Activated T-cell treated with anti-CD3 and anti-CD28 coated beads, Interleukin-2, amount 50 U/mL, for 72 hours (primary cell): ENCODE measurements at regions not wholly inside any gene's neighbourhood (a gene's known extent, or its start where the extent isn't known, plus 50 kb on each side); places are given as distances from the start of the nearest gene placed in this dataset.

Experiments used
- ATAC-seq, 2 donors: fragments of 150-1000 bp; cut with Tn5 transposase; replicated peaks in 1 of 2; 2 replicates each; pipeline ENCODE4 v1.10.0; 2021; ENCODE audit warnings: moderate library complexity in 2 of 2, mild to moderate bottlenecking in 1 of 2
- DNase-seq, 2 donors: peaks; one replicate each; pipeline ENCODE4 v3.0.0; 2021 to 2022; ENCODE audit warnings: mixed read lengths in 1 of 2
- H3K27ac Mint-ChIP-seq: one replicate; pipeline ENCODE4 v1.8.0; 2022; ENCODE audit warnings: mild to moderate bottlenecking, moderate library complexity, mixed read lengths
- H3K27me3 Mint-ChIP-seq: one replicate; pipeline ENCODE4 v1.8.0; 2022; ENCODE audit warnings: low read depth, mixed read lengths
- H3K36me3 Mint-ChIP-seq, 2 donors: one replicate each; pipeline ENCODE4 v1.8.0; 2022; ENCODE audit warnings: mixed read lengths in 2 of 2, mild to moderate bottlenecking in 1 of 2; ENCODE audit not compliant: insufficient read depth in 2 of 2
- H3K4me1 Mint-ChIP-seq: one replicate; pipeline ENCODE4 v1.8.0; 2022; ENCODE audit warnings: low read depth, mixed read lengths
- H3K4me3 Mint-ChIP-seq, 2 donors: one replicate each; pipeline ENCODE4 v1.8.0; 2022; ENCODE audit warnings: mild to moderate bottlenecking in 2 of 2, mixed read lengths in 2 of 2, moderate library complexity in 2 of 2
- H3K9me3 Mint-ChIP-seq, 2 donors: one replicate each; pipeline ENCODE4 v1.8.0; 2022; ENCODE audit warnings: mixed read lengths in 2 of 2

DNA sequence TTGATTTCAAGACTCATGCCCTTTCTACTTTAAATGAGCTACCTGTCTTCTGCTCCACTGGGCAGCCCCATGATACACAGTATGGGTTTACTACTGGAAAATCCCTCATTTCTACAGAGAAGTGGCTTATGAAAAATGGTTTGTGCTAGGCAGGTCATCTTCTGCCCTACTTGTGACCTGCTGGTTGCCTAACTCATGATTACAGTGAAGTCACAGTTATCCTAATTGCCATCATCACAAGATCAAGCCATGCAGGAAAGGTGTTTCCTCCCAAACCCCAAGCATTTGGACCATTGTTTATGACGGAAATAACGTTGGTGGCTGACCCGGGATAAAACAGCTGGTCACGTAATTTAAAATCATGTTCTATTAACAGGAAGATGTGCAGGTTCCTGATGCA is 330.6 kb downstream of the ACTL7B start:
- Mint-ChIP-seq H3K27me3 (no peaks in the 10 kb centered on the region), H3K4me1 (no peaks in the 10 kb centered on the region)
- ATAC-seq, result no peak

DNA sequence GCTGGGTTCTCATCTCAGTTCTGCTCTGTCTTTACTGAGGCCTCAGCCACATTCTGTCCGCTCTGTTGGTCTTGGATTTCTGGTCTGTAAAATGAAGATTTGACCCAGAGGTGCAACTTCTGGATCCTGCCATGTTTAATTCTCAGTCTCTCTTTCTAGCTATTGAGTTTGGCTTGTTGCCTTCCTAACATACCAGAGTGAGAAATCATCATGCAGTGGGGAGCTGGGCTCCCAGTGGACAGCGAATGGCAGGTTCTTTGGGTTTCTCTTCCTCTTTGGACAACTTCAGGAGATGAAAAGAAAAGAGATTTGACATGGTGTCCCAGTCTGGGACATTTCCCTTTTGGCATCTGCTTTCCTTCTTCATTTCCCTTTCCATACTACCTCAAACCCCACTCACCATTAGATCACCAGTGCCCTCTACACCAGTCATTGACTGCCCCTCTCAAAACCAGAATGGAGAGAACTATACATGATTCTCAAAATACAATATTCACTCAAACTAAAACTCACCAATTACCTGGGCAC is 334.7 kb downstream of the ACTL7B start:
- no peaks in the 10 kb centered on the region for H3K9me3 Mint-ChIP-seq
- no peaks in the 10 kb centered on the region for H3K27me3 Mint-ChIP-seq
- DNase-seq (no peak), ATAC-seq (no peak)
- no peak overlapping the region for H3K27ac Mint-ChIP-seq
- no peaks in the 10 kb centered on the region for H3K36me3 Mint-ChIP-seq
- H3K4me1 Mint-ChIP-seq, result no peaks in the 10 kb centered on the region
- H3K4me3 Mint-ChIP-seq, result no peak overlapping the region

More for the DNA sequence above, 330.6 kb downstream of the ACTL7B start:
- DNase-seq, result no peak
- no peak overlapping the region for H3K4me3 Mint-ChIP-seq
- no peaks in the 10 kb centered on the region for H3K36me3 Mint-ChIP-seq
- no peak overlapping the region for H3K27ac Mint-ChIP-seq
- H3K9me3 Mint-ChIP-seq, result peaks cover 0 to 3% of the 10 kb centered on the region in 2 donors

DNA sequence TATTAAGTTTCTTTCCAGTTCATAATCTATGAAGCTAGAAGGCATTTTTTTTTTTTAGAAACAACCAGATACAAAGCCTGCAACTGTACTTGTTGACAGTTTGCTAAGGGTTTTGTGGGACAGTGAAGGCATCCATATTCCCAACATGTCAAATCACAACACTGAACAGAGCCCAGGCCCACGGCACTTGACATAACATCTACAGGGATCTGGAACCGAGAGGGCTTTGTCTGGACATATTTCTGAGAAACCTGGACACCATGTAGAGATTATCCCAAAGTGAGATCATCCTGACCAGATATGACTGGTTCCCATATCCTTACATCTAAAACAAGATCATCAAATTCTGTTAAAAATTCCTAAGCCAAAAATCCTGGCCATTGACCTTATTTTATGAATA is 336.3 kb downstream of the ACTL7B start:
- no peak for ATAC-seq
- no peak overlapping the region for H3K27ac Mint-ChIP-seq
- H3K9me3 Mint-ChIP-seq, result no peaks in the 10 kb centered on the region
- H3K4me3 Mint-ChIP-seq, result no peak overlapping the region
- H3K36me3 Mint-ChIP-seq, result no peaks in the 10 kb centered on the region
- no peak for DNase-seq
- no peaks in the 10 kb centered on the region for H3K27me3 Mint-ChIP-seq
- no peaks in the 10 kb centered on the region for H3K4me1 Mint-ChIP-seq

DNA sequence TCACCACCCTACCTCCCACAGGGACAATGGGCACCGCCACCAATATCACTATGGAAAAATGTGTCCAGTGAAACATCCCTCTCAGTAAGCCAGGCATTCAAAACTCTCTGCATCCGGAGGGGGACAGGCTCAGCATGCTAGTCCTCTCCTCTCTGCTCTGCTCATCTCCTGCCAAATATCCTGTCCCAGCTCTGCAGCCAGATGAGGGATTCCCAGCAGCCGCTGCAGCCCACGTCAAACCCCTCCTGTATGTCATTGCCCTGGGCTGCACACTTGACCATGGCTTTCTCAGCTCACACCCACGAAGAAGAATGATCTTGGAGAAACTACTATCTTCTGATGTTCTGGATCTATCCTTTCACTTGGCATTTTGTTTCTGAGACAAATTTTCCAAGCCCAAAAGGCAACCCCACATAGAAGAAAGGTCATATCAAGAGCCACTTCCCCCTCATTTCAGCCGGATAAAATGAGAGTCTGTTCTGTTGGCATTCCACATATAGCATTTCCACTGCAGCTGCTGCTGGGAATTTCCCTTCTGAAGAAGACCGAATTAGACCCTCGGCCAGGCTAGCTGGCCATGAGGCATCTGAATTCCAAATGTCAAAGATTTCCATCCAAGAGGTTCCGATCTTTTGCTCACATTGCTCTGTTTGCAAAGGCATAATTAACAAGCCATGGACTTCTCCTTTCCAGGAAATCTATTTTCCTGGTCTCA is 338.0 kb downstream of the ACTL7B start:
- Mint-ChIP-seq H3K4me3 (no peak overlapping the region), H3K27ac (no peak overlapping the region), H3K36me3 (no peaks in the 10 kb centered on the region), H3K9me3 (no peaks in the 10 kb centered on the region), H3K4me1 (no peaks in the 10 kb centered on the region), H3K27me3 (no peaks in the 10 kb centered on the region)
- no peak for DNase-seq
- no peak for ATAC-seq

DNA sequence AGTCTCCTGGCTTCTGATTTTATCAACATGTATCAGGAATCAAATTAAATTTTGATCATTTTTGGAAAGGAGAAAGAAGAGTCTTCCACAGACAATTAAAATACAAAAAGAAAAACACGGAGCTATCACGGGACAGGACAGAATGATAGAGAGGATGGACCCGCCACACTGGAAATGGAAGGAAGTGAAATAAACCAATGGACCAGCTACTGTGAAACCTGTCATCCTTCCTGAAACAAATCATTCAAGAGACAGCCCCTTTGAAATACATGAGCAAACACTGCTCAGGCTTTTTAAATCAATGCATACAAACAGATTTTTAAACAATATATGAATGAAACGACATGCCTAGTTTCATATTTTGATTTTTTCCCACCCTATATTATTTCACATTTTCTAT is 339.4 kb downstream of the ACTL7B start:
- Mint-ChIP-seq H3K27me3 (no peaks in the 10 kb centered on the region), H3K27ac (no peak overlapping the region), H3K4me3 (no peak overlapping the region), H3K36me3 (no peaks in the 10 kb centered on the region), H3K9me3 (peaks cover 0 to 2% of the 10 kb centered on the region in 2 donors), H3K4me1 (no peaks in the 10 kb centered on the region)
- DNase-seq, result no peak
- ATAC-seq, result no peak

DNA sequence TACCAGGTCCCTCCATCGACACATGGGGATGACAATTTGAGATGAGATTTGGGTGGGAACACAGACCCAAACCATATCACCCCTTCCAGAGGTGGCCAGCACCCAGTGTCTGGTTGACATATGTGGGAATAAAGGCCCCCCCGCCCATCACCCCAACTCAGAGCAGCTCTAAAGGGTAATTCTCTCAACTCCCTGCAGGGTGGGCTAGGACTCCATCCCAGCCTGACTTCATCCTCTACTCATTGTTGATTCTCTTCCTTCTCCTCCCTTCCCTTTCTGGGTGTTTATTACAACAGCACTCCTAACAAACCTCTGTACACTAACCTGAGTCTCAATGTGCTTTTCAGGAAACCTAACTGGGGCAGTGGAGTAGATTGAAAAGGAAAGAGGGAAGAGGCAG is 339.9 kb downstream of the ACTL7B start:
- no peak overlapping the region for H3K27ac Mint-ChIP-seq
- no peak for ATAC-seq
- DNase-seq, result no peak
- H3K27me3 Mint-ChIP-seq, result no peaks in the 10 kb centered on the region
- H3K4me1 Mint-ChIP-seq, result no peaks in the 10 kb centered on the region
- no peak overlapping the region for H3K4me3 Mint-ChIP-seq
- no peaks in the 10 kb centered on the region for H3K36me3 Mint-ChIP-seq
- peaks cover 0 to 2% of the 10 kb centered on the region in 2 donors for H3K9me3 Mint-ChIP-seq

DNA sequence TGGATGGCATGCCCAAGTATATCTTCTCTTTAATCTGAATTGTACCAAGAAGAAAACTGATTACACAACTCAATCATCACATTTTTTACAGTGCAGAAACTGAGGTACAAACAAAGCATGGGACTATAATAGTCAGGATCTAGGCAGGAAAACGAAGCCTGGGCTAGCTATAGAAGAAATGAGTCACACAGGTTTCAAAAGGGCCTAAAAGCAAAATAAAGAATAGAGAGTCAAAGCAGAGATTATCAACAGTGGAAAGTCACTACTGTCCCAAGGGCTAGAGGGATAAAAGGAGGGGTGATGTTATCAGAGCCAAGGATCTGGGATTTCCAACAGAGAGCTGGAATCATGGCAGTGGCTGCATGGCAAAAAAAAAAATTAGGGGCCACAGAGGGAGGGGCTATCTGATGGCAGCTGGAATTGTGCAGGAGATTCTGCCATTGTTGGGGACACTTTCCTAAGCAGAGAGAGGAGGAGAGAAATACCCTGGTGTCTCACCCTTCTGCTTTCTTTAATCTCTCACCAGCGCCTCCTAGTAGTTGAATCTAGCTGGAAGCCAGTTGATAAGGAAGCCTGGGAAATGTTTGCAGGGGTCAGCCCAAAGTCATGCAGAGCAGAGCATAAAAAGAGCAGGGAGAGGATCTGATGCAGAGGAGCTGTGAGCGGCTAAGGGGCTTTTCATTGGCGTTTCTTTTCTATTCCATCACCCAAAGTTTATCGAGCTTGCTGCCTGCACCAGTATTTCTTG is 343.2 kb downstream of the ACTL7B start:
- H3K27me3 Mint-ChIP-seq, result no peaks in the 10 kb centered on the region
- H3K4me3 Mint-ChIP-seq, result no peak overlapping the region
- H3K27ac Mint-ChIP-seq, result no peak overlapping the region
- ATAC-seq (no peak), DNase-seq (no peak)
- H3K36me3 Mint-ChIP-seq, result no peaks in the 10 kb centered on the region
- no peaks in the 10 kb centered on the region for H3K4me1 Mint-ChIP-seq
- peaks cover 0 to 2% of the 10 kb centered on the region in 2 donors for H3K9me3 Mint-ChIP-seq

DNA sequence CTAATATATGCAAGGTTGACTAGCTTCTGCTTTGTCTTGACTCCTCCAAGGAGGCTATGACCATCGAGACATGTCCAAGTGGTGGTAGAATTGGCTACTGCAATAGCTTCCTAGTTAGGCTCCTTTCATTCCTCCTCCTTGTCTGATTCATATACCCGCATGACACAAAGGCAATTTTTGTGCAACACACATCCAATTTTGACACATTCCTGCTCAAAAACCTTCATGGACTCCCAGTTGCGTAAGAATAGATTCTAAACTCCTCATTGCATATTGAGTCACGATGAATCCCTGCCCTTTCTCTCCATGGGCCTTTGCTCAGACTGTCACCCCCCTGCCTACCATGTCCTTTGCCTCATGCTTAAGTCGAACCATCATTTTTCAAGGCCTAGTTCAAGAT is 344.5 kb downstream of the ACTL7B start:
- no peaks in the 10 kb centered on the region for H3K4me1 Mint-ChIP-seq
- H3K4me3 Mint-ChIP-seq, result no peak overlapping the region
- peaks cover 0 to 2% of the 10 kb centered on the region in 2 donors for H3K9me3 Mint-ChIP-seq
- DNase-seq, result no peak
- no peak for ATAC-seq
- no peaks in the 10 kb centered on the region for H3K27me3 Mint-ChIP-seq
- H3K36me3 Mint-ChIP-seq, result no peaks in the 10 kb centered on the region
- H3K27ac Mint-ChIP-seq, result no peak overlapping the region

DNA sequence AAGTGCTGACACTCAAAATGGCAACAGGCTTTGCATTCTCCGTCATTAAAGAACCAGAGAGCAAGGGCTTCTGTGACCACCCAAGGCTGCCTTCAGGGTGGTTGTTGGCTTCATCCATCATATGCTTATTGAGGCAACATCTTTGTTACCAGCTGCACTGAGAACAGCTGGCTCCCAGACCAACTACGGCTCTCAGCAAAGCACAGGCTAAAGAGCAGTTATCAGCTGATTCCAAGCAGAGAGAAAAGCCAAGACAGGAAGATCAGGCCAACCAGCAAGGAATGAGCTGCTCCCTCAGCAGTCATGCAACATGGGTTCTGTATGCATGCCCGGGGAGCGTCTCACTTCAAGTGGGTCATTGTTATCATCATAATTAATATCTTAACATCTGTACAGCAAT is 358.9 kb downstream of the ACTL7B start:
- Mint-ChIP-seq H3K4me1 (no peaks in the 10 kb centered on the region), H3K27ac (no peak overlapping the region), H3K36me3 (peaks cover 0 to 9% of the 10 kb centered on the region in 2 donors), H3K4me3 (no peak overlapping the region), H3K9me3 (peaks cover 10 to 16% of the 10 kb centered on the region in 2 donors), H3K27me3 (no peaks in the 10 kb centered on the region)
- no peak for DNase-seq
- no peak for ATAC-seq

DNA sequence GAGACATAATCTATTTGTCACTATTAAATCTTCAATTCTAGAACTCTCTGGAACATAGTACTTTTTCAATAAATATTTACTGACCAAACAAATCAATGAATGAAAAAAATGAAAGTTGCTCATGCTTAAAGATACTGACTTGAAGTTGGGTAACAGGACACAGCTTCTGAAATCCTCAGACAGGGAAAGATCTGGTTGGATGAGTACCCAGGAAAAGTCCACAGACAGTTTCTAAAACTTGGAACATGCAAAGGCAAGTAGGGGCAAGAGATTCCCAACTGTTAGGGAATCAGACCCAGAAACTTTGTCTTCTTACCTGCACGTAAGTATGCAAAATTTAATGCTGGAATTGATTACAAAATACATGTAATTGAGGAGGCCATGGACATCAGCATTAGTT is 366.2 kb downstream of the ACTL7B start:
- Mint-ChIP-seq H3K9me3 (peaks cover 5 to 10% of the 10 kb centered on the region in 2 donors), H3K27me3 (no peaks in the 10 kb centered on the region), H3K4me1 (no peaks in the 10 kb centered on the region), H3K27ac (no peak overlapping the region), H3K4me3 (no peak overlapping the region), H3K36me3 (no peaks in the 10 kb centered on the region)
- DNase-seq (no peak), ATAC-seq (no peak)

DNA sequence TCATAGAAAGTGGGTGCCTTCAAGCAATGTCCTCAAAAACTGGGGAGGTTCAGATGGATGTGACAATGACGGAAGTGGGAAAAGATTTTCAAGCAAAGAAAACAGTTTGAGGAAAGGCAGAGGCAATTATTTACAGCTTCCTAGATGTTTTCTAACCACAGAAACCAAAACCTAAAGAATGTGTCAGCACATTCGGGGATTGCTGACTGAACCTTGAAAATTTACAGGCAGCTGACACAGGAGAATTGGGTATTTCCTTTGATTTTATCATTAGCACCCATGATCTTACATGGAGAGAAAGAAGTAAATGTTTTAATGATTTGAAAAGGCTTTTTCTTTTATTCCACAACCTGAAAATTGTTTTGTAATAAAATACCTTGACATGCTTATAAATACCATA is 369.0 kb downstream of the ACTL7B start:
- no peak overlapping the region for H3K4me3 Mint-ChIP-seq
- H3K27me3 Mint-ChIP-seq, result no peaks in the 10 kb centered on the region
- peaks cover 6 to 8% of the 10 kb centered on the region in 2 donors for H3K9me3 Mint-ChIP-seq
- DNase-seq (no peak), ATAC-seq (no peak)
- H3K4me1 Mint-ChIP-seq, result no peaks in the 10 kb centered on the region
- H3K36me3 Mint-ChIP-seq, result no peaks in the 10 kb centered on the region
- no peak overlapping the region for H3K27ac Mint-ChIP-seq

DNA sequence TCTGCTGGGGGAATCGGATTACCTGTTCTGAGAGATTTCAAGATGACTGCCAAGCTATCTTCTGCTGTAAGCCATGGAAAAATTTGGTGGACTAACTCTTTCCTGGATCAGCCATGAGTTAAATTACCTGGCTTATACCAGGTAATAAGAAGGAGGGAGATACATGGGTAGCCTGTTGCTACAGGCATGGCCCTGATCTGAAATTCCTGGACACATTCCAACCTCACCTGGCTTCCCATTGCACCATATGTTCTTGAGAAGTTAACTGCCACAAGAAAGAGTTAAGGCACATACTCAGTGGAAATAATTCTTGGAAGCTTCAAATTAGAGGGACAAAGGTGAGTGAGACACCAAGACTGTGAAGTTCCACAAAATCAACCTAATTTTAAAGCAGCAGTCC is 371.3 kb downstream of the ACTL7B start:
- no peak for ATAC-seq
- H3K9me3 Mint-ChIP-seq, result peaks cover 3 to 5% of the 10 kb centered on the region in 2 donors

DNA sequence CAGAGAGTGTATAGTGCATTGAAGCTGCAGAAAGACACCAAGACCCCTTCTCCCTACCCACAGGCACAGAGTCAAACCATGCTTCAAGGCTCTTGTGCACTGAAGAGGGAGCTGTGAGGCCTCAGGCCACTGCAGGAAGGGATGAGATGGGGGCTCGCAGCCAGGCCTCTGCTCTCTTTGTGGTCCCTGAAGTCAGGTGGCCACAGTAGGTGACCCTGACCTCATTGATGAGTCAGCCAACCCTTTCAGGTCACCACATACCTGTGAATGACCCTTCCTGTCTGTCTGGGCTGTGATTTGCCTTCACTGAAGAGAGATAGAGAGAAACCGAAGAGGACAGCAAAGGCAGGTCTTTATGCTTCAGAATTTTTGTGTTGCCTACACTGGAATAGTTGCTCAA is 372.1 kb downstream of the ACTL7B start:
- no peak overlapping the region for H3K27ac Mint-ChIP-seq
- no peaks in the 10 kb centered on the region for H3K36me3 Mint-ChIP-seq
- H3K4me1 Mint-ChIP-seq, result no peaks in the 10 kb centered on the region
- ATAC-seq (no peak), DNase-seq (no peak)
- peaks cover 3 to 4% of the 10 kb centered on the region in 2 donors for H3K9me3 Mint-ChIP-seq
- no peak overlapping the region for H3K4me3 Mint-ChIP-seq
- H3K27me3 Mint-ChIP-seq, result no peaks in the 10 kb centered on the region

More for the DNA sequence above, 371.3 kb downstream of the ACTL7B start:
- Mint-ChIP-seq H3K4me3 (no peak overlapping the region), H3K27me3 (no peaks in the 10 kb centered on the region), H3K36me3 (no peaks in the 10 kb centered on the region), H3K27ac (no peak overlapping the region), H3K4me1 (no peaks in the 10 kb centered on the region)
- no peak for DNase-seq
